Aorta (tissue), 5 donors: ENCODE measurements at regions not wholly inside any gene's neighbourhood (a gene's known extent, or its start where the extent isn't known, plus 50 kb on each side); places are given as distances from the start of the nearest gene placed in this dataset.

ENCODE experiments used
- ATAC-seq: fragments of 200-7000 bp; cut with Tn5 transposase; one replicate; pipeline ENCODE4 v1.9.1; 2022; ENCODE audit warnings: moderate library complexity; ENCODE audit not compliant: low FRiP score
- DNase-seq, 2 donors: peaks; one replicate each; pipeline ENCODE4 v3.0.0-alpha.2; 2020
- H3K27ac ChIP-seq, 2 donors: one replicate each; pipeline ENCODE4 v1.5.1; 2013; ENCODE audit warnings: low read length in 2 of 2, mild to moderate bottlenecking in 2 of 2, moderate library complexity in 2 of 2, control low read depth in 1 of 2, inconsistent platforms in 1 of 2, low read depth in 1 of 2
- H3K27me3 ChIP-seq, 2 donors: one replicate each; pipeline ENCODE4 v1.6.1; 2013; ENCODE audit warnings: control low read depth in 1 of 2, low read length in 1 of 2, mild to moderate bottlenecking in 1 of 2, moderate library complexity in 1 of 2; ENCODE audit not compliant: insufficient read depth in 2 of 2, control insufficient read depth in 1 of 2
- H3K36me3 ChIP-seq, 2 donors: one replicate each; pipeline ENCODE4 v1.6.1; 2013; ENCODE audit warnings: control low read depth in 1 of 2, low read length in 1 of 2, mild to moderate bottlenecking in 1 of 2; ENCODE audit not compliant: insufficient read depth in 2 of 2, control insufficient read depth in 1 of 2
- H3K4me1 ChIP-seq, 2 donors: one replicate each; pipeline ENCODE4 v1.6.1; 2013; ENCODE audit warnings: low read length in 2 of 2, control low read depth in 1 of 2, mild to moderate bottlenecking in 1 of 2, moderate library complexity in 1 of 2; ENCODE audit not compliant: insufficient read depth in 2 of 2, control insufficient read depth in 1 of 2
- H3K4me3 ChIP-seq, 2 donors: one replicate each; pipeline ENCODE4 v1.5.1; 2013; ENCODE audit warnings: low read length in 2 of 2, control low read depth in 1 of 2, mild to moderate bottlenecking in 1 of 2
- H3K9me3 ChIP-seq: one replicate; pipeline ENCODE4 v1.6.1; 2013; ENCODE audit warnings: mild to moderate bottlenecking, low read length; ENCODE audit not compliant: control insufficient read depth
- WGBS, 2 donors: extraction: QIAGEN DNeasy Blood & Tissue Kit; methylation state at CpG; one replicate each; pipeline ENCODE4 v1.1.7; 2013; 5-methylcytosine and 5-hydroxymethylcytosine counted together
- intact Hi-C, 2 donors: fragments of 100-400 bp; cut with DNase I; formaldehyde crosslinking; loops; one replicate each; pipeline versions ENCODE4 v1.14.2 to v1.15.0; 2022
- donor health status: healthy with polysubstance abuse.
- donor health status: Bipolar disorder and iron deficiency.
- donor health status: DM: no; HTN: no; CAD: no.
- donor health status: DM: no; HTN: no; CAD: no.
- donor health status: DM: yes; HTN: yes; CAD: no.

- no peaks in the 10 kb centered on the region for H3K36me3 ChIP-seq
- ATAC-seq (no peak), DNase-seq (peak; percentile 19 to 43)
- intact Hi-C loops = no loop called here
- H3K4me1 ChIP-seq = no peaks in the 10 kb centered on the region
- WGBS, 2 donors = 93 to 95% methylated on average over 10 of the region's 10 CpGs
- H3K9me3 ChIP-seq = no peaks in the 10 kb centered on the region
- H3K4me3 ChIP-seq = no peak overlapping the region
- no peaks in the 10 kb centered on the region for H3K27me3 ChIP-seq
- H3K27ac ChIP-seq = no peak overlapping the region
Observed at GRCh38 chr11:119786431-119787073, 57.6 kb upstream of the NECTIN1 start.

DNA sequence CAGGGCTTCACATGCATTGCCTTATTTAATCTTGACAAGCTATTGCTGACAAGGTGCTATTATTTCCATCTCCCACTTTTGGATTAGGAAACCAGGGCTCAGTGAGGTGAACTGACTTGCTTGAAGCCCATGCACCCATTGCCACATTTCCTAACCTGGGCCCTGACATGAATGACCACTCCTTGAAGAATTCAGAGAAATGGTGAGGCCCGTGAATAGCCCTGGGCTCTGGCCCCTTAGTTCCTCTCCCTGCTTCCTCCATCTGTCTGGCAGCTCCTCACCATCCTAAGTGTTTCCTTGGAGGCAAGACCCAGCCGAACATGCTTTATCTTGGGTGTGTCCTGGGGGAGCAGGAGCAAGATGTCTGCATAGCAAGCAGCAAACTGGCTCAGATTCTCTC, 56.1 kb upstream of the NECTIN1 start:
- DNase-seq (peak; percentile 5 to 10), ATAC-seq (no peak)
- Histone ChIP-seq H3K27me3 (no peaks in the 10 kb centered on the region), H3K4me1 (no peaks in the 10 kb centered on the region), H3K4me3 (no peak overlapping the region), H3K36me3 (no peaks in the 10 kb centered on the region), H3K27ac (no peak overlapping the region), H3K9me3 (no peaks in the 10 kb centered on the region)
- 81 to 85% methylated on average over 2 of the region's 2 CpGs for WGBS, 2 donors
- intact Hi-C loops = no loop called here

DNA sequence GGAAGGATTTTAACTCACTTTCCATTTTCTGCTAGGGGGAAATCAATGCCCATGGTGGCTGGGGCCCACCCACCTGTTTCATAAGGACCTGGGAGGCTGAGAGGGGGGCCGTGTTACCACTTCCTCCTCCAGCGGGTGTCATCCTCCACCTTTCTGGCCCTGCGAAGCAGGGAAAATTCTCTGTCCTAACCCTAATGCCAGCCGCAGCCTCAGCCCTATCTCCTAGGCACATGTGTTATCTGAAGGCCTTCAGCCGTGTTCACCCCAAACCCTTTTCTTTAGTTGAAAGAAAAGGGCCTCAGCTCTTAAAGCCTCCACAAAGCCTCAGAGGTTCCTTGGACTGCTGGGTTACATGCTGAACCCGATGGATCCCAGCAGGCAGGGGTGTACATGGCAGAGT, 55.4 kb upstream of the NECTIN1 start:
- 96 to 97% methylated on average over 6 of the region's 6 CpGs for WGBS, 2 donors

GRCh38 chr11:119783466-119784400, 54.7 kb upstream of the NECTIN1 start:
- no peaks in the 10 kb centered on the region for H3K4me1 ChIP-seq

More for the DNA sequence above, 55.4 kb upstream of the NECTIN1 start:
- H3K9me3 ChIP-seq = no peaks in the 10 kb centered on the region
- ATAC-seq = no peak
- H3K27ac ChIP-seq = no peak overlapping the region
- H3K27me3 ChIP-seq = no peaks in the 10 kb centered on the region
- no peaks in the 10 kb centered on the region for H3K4me1 ChIP-seq
- intact Hi-C loops = no loop called here
- H3K36me3 ChIP-seq = no peaks in the 10 kb centered on the region
- H3K4me3 ChIP-seq = no peak overlapping the region
- peak; percentile 12 to 53 for DNase-seq

GRCh38 chr11:119782739-119783072, 53.7 kb upstream of the NECTIN1 start:
- intact Hi-C loops = no loop called here
- no peak overlapping the region for H3K4me3 ChIP-seq
- WGBS, 2 donors = 3 to 7% methylated on average over 6 of the region's 6 CpGs
- H3K27ac ChIP-seq = no peak overlapping the region
- H3K27me3 ChIP-seq = no peaks in the 10 kb centered on the region
- ATAC-seq = peak; percentile 39
- H3K4me1 ChIP-seq = no peaks in the 10 kb centered on the region
- H3K9me3 ChIP-seq = no peaks in the 10 kb centered on the region
- H3K36me3 ChIP-seq = no peaks in the 10 kb centered on the region
- peak in 1 of 2 donors; percentile 69 for DNase-seq

More at GRCh38 chr11:119783466-119784400, 54.7 kb upstream of the NECTIN1 start:
- intact Hi-C loops = no loop called here
- H3K9me3 ChIP-seq = no peaks in the 10 kb centered on the region
- H3K27me3 ChIP-seq = no peaks in the 10 kb centered on the region
- peak; percentile 38 to 63 for DNase-seq
- H3K27ac ChIP-seq = no peak overlapping the region
- WGBS, 2 donors = 91 to 92% methylated on average over 8 of the region's 8 CpGs
- no peak overlapping the region for H3K4me3 ChIP-seq
- H3K36me3 ChIP-seq = no peaks in the 10 kb centered on the region
- ATAC-seq = no peak

- no peaks in the 10 kb centered on the region for H3K27me3 ChIP-seq
- no peak overlapping the region for H3K27ac ChIP-seq
- intact Hi-C loops = no loop called here
- H3K36me3 ChIP-seq = no peaks in the 10 kb centered on the region
- DNase-seq (peak in 1 of 2 donors; percentile 35), ATAC-seq (no peak)
- no peak overlapping the region for H3K4me3 ChIP-seq
- no peaks in the 10 kb centered on the region for H3K4me1 ChIP-seq
- 75 to 79% methylated on average over 19 of the region's 19 CpGs for WGBS, 2 donors
- no peaks in the 10 kb centered on the region for H3K9me3 ChIP-seq
Observed at GRCh38 chr11:119782006-119782738, 53.2 kb upstream of the NECTIN1 start.

- ATAC-seq = no peak
- intact Hi-C loops = no loop called here
- Histone ChIP-seq H3K4me3 (no peak overlapping the region), H3K27ac (no peak overlapping the region), H3K27me3 (no peaks in the 10 kb centered on the region), H3K36me3 (no peaks in the 10 kb centered on the region), H3K9me3 (no peaks in the 10 kb centered on the region), H3K4me1 (no peaks in the 10 kb centered on the region)
- 11 to 46% methylated on average over 2 of the region's 2 CpGs for WGBS, 2 donors
- DNase-seq = peak in 1 of 2 donors; percentile 46
Observed at GRCh38 chr11:119780222-119780953, 51.4 kb upstream of the NECTIN1 start.
